ENCODE measurements at regions not wholly inside any gene's neighbourhood (a gene's known extent, or its start where the extent isn't known, plus 50 kb on each side); places are given as distances from the start of the nearest gene placed in this dataset.

GRCh38 chr10:3844491-3845025, 59.5 kb upstream of the KLF6 start:
- intact Hi-C loops (cut with micrococcal nuclease), result no loop called here
- no peak overlapping the region for H3K27ac Mint-ChIP-seq
- no peak overlapping the region for H3K4me3 ChIP-seq (ENCODE audit: control extremely low read depth in 1 of 5, extremely low read depth in 1 of 5, insufficient read depth in 1 of 5, low read depth in 2 of 5, low read length in 4 of 5)
- TF ChIP-seq CTCF (IDR thresholded peaks at IDR 0.05) (no peak), EZH2 (IDR thresholded peaks at IDR 0.05; ENCODE audit: borderline replicate concordance, insufficient read depth, low read depth, low read length, poor library complexity, severe bottlenecking) (no peak)
- no peak overlapping the region for H3K27ac ChIP-seq (ENCODE audit: low read length in 2 of 2)
- H3K4me3 Mint-ChIP-seq, result no peak overlapping the region
- no peak overlapping the region for H3K9ac ChIP-seq (ENCODE audit: low read length)
- no peak overlapping the region for H2AFZ ChIP-seq (ENCODE audit: insufficient read depth, low read depth, low read length, poor library complexity, severe bottlenecking)
- no peaks in the 10 kb centered on the region for H3K36me3 ChIP-seq (replicated peaks in 1 of 2; ENCODE audit: control extremely low read depth in 1 of 2, control insufficient read depth in 1 of 2, extremely low read depth in 1 of 2, insufficient read depth in 2 of 2, low read length in 1 of 2)
- no peak overlapping the region for H3K4me2 ChIP-seq (replicated peaks; ENCODE audit: low read depth, low read length, poor library complexity, severe bottlenecking)
- no peaks in the 10 kb centered on the region for H3K27me3 Mint-ChIP-seq
- H3K4me1 ChIP-seq (ENCODE audit: control insufficient read depth in 2 of 2, insufficient read depth in 2 of 2, low read length in 2 of 2), result no peaks in the 10 kb centered on the region
- ChIA-PET CTCF (no interaction called here), POLR2A (no interaction called here)
- H3K27me3 ChIP-seq (replicated peaks in 1 of 4; ENCODE audit: control extremely low read depth in 1 of 4, control insufficient read depth in 3 of 4, insufficient read depth in 4 of 4, low read length in 3 of 4), result no peaks in the 10 kb centered on the region
- peaks cover under 1% of the 10 kb centered on the region for H3K4me1 Mint-ChIP-seq
- WGBS (ENCODE audit: insufficient coverage), result no CpG with 5 or more reads among the region's 1 CpG
- ATAC-seq (ENCODE audit: low read depth), result no peak
- no peak for DNase-seq
- no peaks in the 10 kb centered on the region for H3K79me2 ChIP-seq (ENCODE audit: control insufficient read depth, insufficient read depth, low read length)
- H3K9me3 Mint-ChIP-seq (ENCODE audit: insufficient read depth), result no peaks in the 10 kb centered on the region
- H4K20me1 ChIP-seq (ENCODE audit: control insufficient read depth, insufficient read depth, low read length, poor library complexity, severe bottlenecking), result no peaks in the 10 kb centered on the region
- no peaks in the 10 kb centered on the region for H3K9me3 ChIP-seq (ENCODE audit: control extremely low read depth in 1 of 3, control insufficient read depth in 2 of 3, insufficient read depth in 1 of 3, low read length in 2 of 3)

- no peak overlapping the region for H3K4me3 ChIP-seq (ENCODE audit: control extremely low read depth in 1 of 5, extremely low read depth in 1 of 5, insufficient read depth in 1 of 5, low read depth in 2 of 5, low read length in 4 of 5)
- no peaks in the 10 kb centered on the region for H3K27me3 Mint-ChIP-seq
- no peaks in the 10 kb centered on the region for H4K20me1 ChIP-seq (ENCODE audit: control insufficient read depth, insufficient read depth, low read length, poor library complexity, severe bottlenecking)
- 94% methylated on average over 6 of the region's 14 CpGs for WGBS (ENCODE audit: insufficient coverage)
- no peak overlapping the region for H3K4me3 Mint-ChIP-seq
- no peak overlapping the region for H3K4me2 ChIP-seq (replicated peaks; ENCODE audit: low read depth, low read length, poor library complexity, severe bottlenecking)
- H3K27me3 ChIP-seq (replicated peaks in 1 of 4; ENCODE audit: control extremely low read depth in 1 of 4, control insufficient read depth in 3 of 4, insufficient read depth in 4 of 4, low read length in 3 of 4), result no peaks in the 10 kb centered on the region
- H3K4me1 ChIP-seq (ENCODE audit: control insufficient read depth in 2 of 2, insufficient read depth in 2 of 2, low read length in 2 of 2), result peaks cover 11 to 16% of the 10 kb centered on the region in 2 donors
- no peak overlapping the region for H3K27ac Mint-ChIP-seq
- H3K36me3 ChIP-seq (replicated peaks in 1 of 2; ENCODE audit: control extremely low read depth in 1 of 2, control insufficient read depth in 1 of 2, extremely low read depth in 1 of 2, insufficient read depth in 2 of 2, low read length in 1 of 2), result no peaks in the 10 kb centered on the region
- intact Hi-C loops (cut with micrococcal nuclease), result no loop called here
- DNase-seq (no peak), ATAC-seq (ENCODE audit: low read depth) (peak; percentile 17)
- H3K27ac ChIP-seq (ENCODE audit: low read length in 2 of 2), result no peak overlapping the region
- ChIA-PET CTCF (no interaction called here), POLR2A (no interaction called here)
- no peak for TF ChIP-seq CTCF (IDR thresholded peaks at IDR 0.05)
- no peak for TF ChIP-seq EZH2 (IDR thresholded peaks at IDR 0.05; ENCODE audit: borderline replicate concordance, insufficient read depth, low read depth, low read length, poor library complexity, severe bottlenecking)
- H2AFZ ChIP-seq (ENCODE audit: insufficient read depth, low read depth, low read length, poor library complexity, severe bottlenecking), result no peak overlapping the region
- H3K79me2 ChIP-seq (ENCODE audit: control insufficient read depth, insufficient read depth, low read length), result no peaks in the 10 kb centered on the region
- H3K9ac ChIP-seq (ENCODE audit: low read length), result no peak overlapping the region
- H3K9me3 Mint-ChIP-seq (ENCODE audit: insufficient read depth), result no peaks in the 10 kb centered on the region
- no peaks in the 10 kb centered on the region for H3K9me3 ChIP-seq (ENCODE audit: control extremely low read depth in 1 of 3, control insufficient read depth in 2 of 3, insufficient read depth in 1 of 3, low read length in 2 of 3)
- H3K4me1 Mint-ChIP-seq, result peaks cover 16% of the 10 kb centered on the region
These were observed 53.7 kb upstream of the KLF6 start for GRCh38 chr10:3838460-3839437.

Measured in B cell (primary cell).